ENCODE measurements at regions not wholly inside any gene's neighbourhood (a gene's known extent, or its start where the extent isn't known, plus 50 kb on each side); places are given as distances from the start of the nearest gene placed in this dataset.

- no peak for FAIRE-seq
- H3K27me3 ChIP-seq (ENCODE audit: control insufficient read depth in 2 of 2, insufficient read depth in 2 of 2, low read length in 2 of 2): no peaks in the 10 kb centered on the region
- intact Hi-C loops (cut with micrococcal nuclease) (no loop called here), dilution Hi-C loops (cut with MboI; ENCODE audit: extremely low pct_ligation_motif_present, low sequenced_read_pairs) (no loop called here)
- BruUV-seq (replicated peaks): no TSS peak
- TF ChIP-seq POLR2AphosphoS5 (IDR thresholded peaks at IDR 0.05; ENCODE audit: insufficient read depth, low read depth, low read length): no peak
- TF ChIP-seq GATA2 (IDR thresholded peaks at IDR 0.05; ENCODE audit: insufficient read depth, insufficient read length, low read depth, low read length): no peak
- no peak for TF ChIP-seq POLR2A (IDR thresholded peaks at IDR 0.05; ENCODE audit: low read depth, low read length)
- TF ChIP-seq MYC (IDR thresholded peaks at IDR 0.05; ENCODE audit: low read depth, low read length): no peak
- TF ChIP-seq CTCF (IDR thresholded peaks at IDR 0.05; ENCODE audit: extremely low read depth in 1 of 2, insufficient read depth in 1 of 2, low read depth in 1 of 2, low read length in 2 of 2): no peak
- TF ChIP-seq FOS (IDR thresholded peaks at IDR 0.05; ENCODE audit: borderline replicate concordance, insufficient read depth, low read length): no peak
- no peak for TF ChIP-seq JUN (IDR thresholded peaks at IDR 0.05; ENCODE audit: borderline replicate concordance, insufficient read depth, insufficient read length, low read depth)
- no peak for TF ChIP-seq MAX (IDR thresholded peaks at IDR 0.05; ENCODE audit: insufficient read depth, insufficient read length)
- no peak for TF ChIP-seq EZH2 (IDR thresholded peaks at IDR 0.05; ENCODE audit: borderline replicate concordance, low read depth, low read length, severe bottlenecking)
- no peaks in the 10 kb centered on the region for H3K9me3 ChIP-seq (replicated peaks; ENCODE audit: control insufficient read depth, insufficient read depth, low read length)
- no peak overlapping the region for H3K27ac ChIP-seq (ENCODE audit: insufficient read depth, low read depth, low read length)
- POLR2A ChIA-PET: no interaction called here
- H3K79me2 ChIP-seq (ENCODE audit: control insufficient read depth, insufficient read depth, low read length): no peaks in the 10 kb centered on the region
- no peaks in the 10 kb centered on the region for H4K20me1 ChIP-seq (replicated peaks; ENCODE audit: control insufficient read depth, extremely low read depth, insufficient read depth, low read length)
- CTCF ChIA-PET: no interaction called here
- no peak overlapping the region for H3K4me2 ChIP-seq (ENCODE audit: insufficient read depth, low read length)
- H3K4me1 ChIP-seq (ENCODE audit: control insufficient read depth, extremely low read depth, insufficient read depth, low read length): no peaks in the 10 kb centered on the region
- no peak overlapping the region for H3K4me3 ChIP-seq (replicated peaks in 1 of 3; ENCODE audit: insufficient read depth in 1 of 3, low read depth in 1 of 3, low read length in 3 of 3)
- no peaks in the 10 kb centered on the region for H3K36me3 ChIP-seq (ENCODE audit: control insufficient read depth in 2 of 2, extremely low read depth in 1 of 2, insufficient read depth in 2 of 2, low read length in 2 of 2)
- no peak for DNase-seq (ENCODE audit: low read depth, low spot score)
- no peak overlapping the region for H3K9ac ChIP-seq (replicated peaks; ENCODE audit: extremely low read depth, insufficient read depth, low read length)
- no peaks in the 10 kb centered on the region for H3K9me1 ChIP-seq (replicated peaks; ENCODE audit: control insufficient read depth, extremely low read depth, insufficient read depth, low read length)
- H2AFZ ChIP-seq (ENCODE audit: low read depth, low read length): no peak overlapping the region
These were observed 372.9 kb downstream of the NKX6-1 start for GRCh38 chr4:84126061-84126787.
